Breast epithelium (tissue), 4 donors: ENCODE measurements at regions not wholly inside any gene's neighbourhood (a gene's known extent, or its start where the extent isn't known, plus 50 kb on each side); places are given as distances from the start of the nearest gene placed in this dataset.

Experiments used
- DNase-seq, 2 donors: peaks; one replicate each; pipeline ENCODE4 v3.0.0-alpha.2; 2019; ENCODE audit warnings: low spot score in 2 of 2
- H3K27ac ChIP-seq, 2 donors: fragments of 200-600 bp; sonication (generic) in 1 of 2; one replicate each; pipeline ENCODE4 v1.5.1; 2016 to 2019; ENCODE audit warnings: mild to moderate bottlenecking in 1 of 2
- H3K27me3 ChIP-seq, 2 donors: fragments of 200-600 bp; sonication (generic) in 1 of 2; one replicate each; pipeline versions ENCODE4 v1.5.1 to v1.6.0; 2017 to 2019; ENCODE audit warnings: control low read depth in 1 of 2, mild to moderate bottlenecking in 1 of 2
- H3K36me3 ChIP-seq: fragments of 200-600 bp; one replicate; pipeline ENCODE4 v1.5.1; 2019
- H3K4me1 ChIP-seq, 2 donors: fragments of 200-600 bp; sonication (generic); one replicate each; pipeline ENCODE4 v1.5.1; 2016 to 2019; ENCODE audit warnings: control low read depth in 1 of 2
- H3K4me3 ChIP-seq, 3 donors: fragments of 200-600 bp; sonication (generic); 1 replicate in 2 of 3; 2 replicates in 1 of 3; pipeline ENCODE4 v1.5.1; 2016 to 2019; ENCODE audit warnings: mild to moderate bottlenecking in 3 of 3, moderate library complexity in 2 of 3
- H3K9me3 ChIP-seq, 2 donors: fragments of 200-600 bp; sonication (generic) in 1 of 2; one replicate each; pipeline ENCODE4 v1.5.1; 2016 to 2019; ENCODE audit warnings: control low read depth in 1 of 2
- POLR2A ChIP-seq: fragments of 450-650 bp; IDR thresholded peaks from one replicate; pipeline ENCODE4 v1.6.1; 2016; ENCODE audit warnings: antibody characterized with exemption, mild to moderate bottlenecking, moderate library complexity
- POLR2AphosphoS5 ChIP-seq, 3 donors: sonication (generic); formaldehyde crosslinking; IDR thresholded peaks; one replicate each; pipeline ENCODE4 v1.6.1; 2017; ENCODE audit warnings: antibody characterized with exemption in 3 of 3
- intact Hi-C: fragments of 100-400 bp; cut with DNase I; formaldehyde crosslinking; loops from one replicate; pipeline ENCODE4 v1.15.1; 2023; ENCODE audit warnings: low total_unique reads
- TF ChIP-seq, protein P1 (sequence below), 3 donors: fragments of 450-650 bp; IDR thresholded peaks; one replicate each; pipeline ENCODE4 v1.5.1; 2016 to 2017; ENCODE audit warnings: antibody characterized with exemption in 3 of 3, mild to moderate bottlenecking in 3 of 3, moderate library complexity in 3 of 3

DNA sequence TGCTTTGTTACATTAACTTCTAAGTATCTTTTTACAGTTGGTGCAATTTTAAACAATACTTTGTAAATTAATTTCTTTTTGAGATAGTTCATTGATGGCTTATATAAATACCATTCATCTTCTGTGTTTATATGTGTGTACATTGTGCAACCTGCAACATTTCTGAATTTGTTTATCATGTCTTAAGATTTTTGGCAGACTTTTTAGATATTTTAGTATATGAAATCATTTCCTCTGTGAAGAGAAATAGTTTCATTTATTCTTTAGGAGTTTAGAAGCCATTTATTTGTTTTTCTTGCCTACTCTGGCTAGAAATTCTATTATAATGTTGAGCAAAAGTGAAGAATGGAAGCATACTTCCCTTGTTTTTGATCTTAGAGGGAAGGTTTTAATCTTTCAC, 337.8 kb upstream of the DSEL start:
- TF ChIP-seq POLR2A (no peak), POLR2AphosphoS5 (IDR thresholded peaks at IDR 0.05) (no peak)
- TF ChIP-seq, protein P1, sequence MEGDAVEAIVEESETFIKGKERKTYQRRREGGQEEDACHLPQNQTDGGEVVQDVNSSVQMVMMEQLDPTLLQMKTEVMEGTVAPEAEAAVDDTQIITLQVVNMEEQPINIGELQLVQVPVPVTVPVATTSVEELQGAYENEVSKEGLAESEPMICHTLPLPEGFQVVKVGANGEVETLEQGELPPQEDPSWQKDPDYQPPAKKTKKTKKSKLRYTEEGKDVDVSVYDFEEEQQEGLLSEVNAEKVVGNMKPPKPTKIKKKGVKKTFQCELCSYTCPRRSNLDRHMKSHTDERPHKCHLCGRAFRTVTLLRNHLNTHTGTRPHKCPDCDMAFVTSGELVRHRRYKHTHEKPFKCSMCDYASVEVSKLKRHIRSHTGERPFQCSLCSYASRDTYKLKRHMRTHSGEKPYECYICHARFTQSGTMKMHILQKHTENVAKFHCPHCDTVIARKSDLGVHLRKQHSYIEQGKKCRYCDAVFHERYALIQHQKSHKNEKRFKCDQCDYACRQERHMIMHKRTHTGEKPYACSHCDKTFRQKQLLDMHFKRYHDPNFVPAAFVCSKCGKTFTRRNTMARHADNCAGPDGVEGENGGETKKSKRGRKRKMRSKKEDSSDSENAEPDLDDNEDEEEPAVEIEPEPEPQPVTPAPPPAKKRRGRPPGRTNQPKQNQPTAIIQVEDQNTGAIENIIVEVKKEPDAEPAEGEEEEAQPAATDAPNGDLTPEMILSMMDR (IDR thresholded peaks at IDR 0.05) = no peak
- peaks cover 0 to 5% of the 10 kb centered on the region in 2 donors for H3K9me3 ChIP-seq
- DNase-seq = no peak
- no peak overlapping the region for H3K27ac ChIP-seq
- H3K36me3 ChIP-seq = no peaks in the 10 kb centered on the region
- H3K27me3 ChIP-seq = no peaks in the 10 kb centered on the region
- intact Hi-C loops = no loop called here
- H3K4me1 ChIP-seq = no peaks in the 10 kb centered on the region
- H3K4me3 ChIP-seq = no peak overlapping the region

DNA sequence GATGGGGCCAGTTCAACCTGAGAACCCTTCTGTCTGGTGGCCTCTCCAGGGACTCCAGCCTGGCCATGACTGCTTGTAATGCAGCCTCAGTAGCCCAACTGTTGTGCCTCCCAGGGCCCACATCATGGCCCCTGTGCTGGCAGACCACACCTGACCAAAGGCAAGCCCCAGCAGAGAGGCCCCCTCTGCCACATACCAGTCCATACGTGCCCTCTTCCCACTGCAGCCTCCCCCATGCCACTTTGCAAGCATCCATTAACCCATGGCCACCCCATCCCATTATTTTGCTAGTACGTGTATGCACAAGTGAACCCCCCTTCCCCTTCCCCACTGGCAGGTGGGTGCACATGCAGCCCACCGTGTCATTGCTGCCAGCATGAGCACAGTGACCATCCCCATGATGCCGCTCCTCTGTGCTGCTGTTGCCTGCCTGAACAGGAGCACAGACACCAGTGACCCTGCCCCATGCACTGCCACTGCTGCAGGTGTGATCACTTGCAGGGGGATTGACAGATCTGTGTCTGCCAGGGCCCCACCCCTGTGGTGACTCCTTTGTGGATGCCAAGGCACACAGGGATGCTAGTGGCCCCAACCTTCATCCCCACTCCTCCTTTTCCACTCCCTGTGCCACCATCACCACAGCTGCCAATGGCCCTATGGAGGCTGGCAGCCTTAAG, 330.0 kb upstream of the DSEL start:
- Histone ChIP-seq H3K36me3 (no peaks in the 10 kb centered on the region), H3K4me1 (no peaks in the 10 kb centered on the region), H3K9me3 (no peaks in the 10 kb centered on the region), H3K27me3 (no peaks in the 10 kb centered on the region), H3K4me3 (no peak overlapping the region), H3K27ac (no peak overlapping the region)
- no peak for TF ChIP-seq POLR2AphosphoS5 (IDR thresholded peaks at IDR 0.05)
- TF ChIP-seq, protein P1 (IDR thresholded peaks at IDR 0.05) = no peak
- TF ChIP-seq POLR2A = no peak
- DNase-seq = no peak
- intact Hi-C loops = no loop called here

DNA sequence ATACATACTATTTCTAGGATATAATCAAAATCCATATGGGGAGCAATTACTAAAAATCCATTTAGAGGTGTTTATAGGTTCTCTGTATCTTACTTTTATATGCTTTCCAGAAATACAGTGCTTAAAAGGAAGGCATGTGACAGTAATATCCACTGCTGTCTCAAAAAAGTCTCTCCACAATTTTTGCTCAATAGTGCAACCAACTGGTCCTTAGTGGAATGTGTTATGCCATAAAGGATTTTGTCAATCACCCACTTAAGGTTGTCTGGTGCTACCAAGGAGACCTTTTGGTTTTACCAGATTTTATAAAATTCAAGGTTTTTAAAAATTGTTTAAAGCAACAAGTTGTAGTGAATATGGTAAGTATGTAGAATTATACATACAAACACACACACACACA, 328.5 kb upstream of the DSEL start:
- no peak overlapping the region for H3K4me3 ChIP-seq
- no peaks in the 10 kb centered on the region for H3K9me3 ChIP-seq
- no peaks in the 10 kb centered on the region for H3K4me1 ChIP-seq
- no peak for TF ChIP-seq POLR2A
- TF ChIP-seq, protein P1 (IDR thresholded peaks at IDR 0.05) = no peak
- TF ChIP-seq POLR2AphosphoS5 (IDR thresholded peaks at IDR 0.05) = no peak
- no peak overlapping the region for H3K27ac ChIP-seq
- DNase-seq = no peak
- H3K36me3 ChIP-seq = no peaks in the 10 kb centered on the region
- H3K27me3 ChIP-seq = no peaks in the 10 kb centered on the region
- intact Hi-C loops = no loop called here

DNA sequence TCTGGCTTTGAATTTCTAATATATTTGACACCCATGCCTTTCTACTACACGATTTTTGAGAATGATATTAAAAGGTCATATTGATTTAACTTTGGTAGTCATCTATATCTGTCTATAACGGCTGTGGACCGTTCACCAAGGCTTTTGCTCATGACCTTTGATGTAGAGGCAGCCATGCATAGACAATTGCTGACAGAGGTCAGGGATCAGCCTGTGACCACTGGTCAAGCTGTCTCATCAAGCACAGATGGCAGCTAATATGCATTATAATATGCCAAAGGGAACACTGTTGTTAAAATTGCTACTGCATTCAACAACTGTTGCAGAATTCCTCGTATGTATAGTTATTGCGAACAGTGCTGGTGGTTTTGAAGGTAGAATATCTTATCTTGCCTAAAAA, 323.9 kb upstream of the DSEL start:
- DNase-seq = no peak
- Histone ChIP-seq H3K9me3 (no peaks in the 10 kb centered on the region), H3K4me3 (no peak overlapping the region), H3K27ac (no peak overlapping the region), H3K27me3 (no peaks in the 10 kb centered on the region), H3K36me3 (no peaks in the 10 kb centered on the region), H3K4me1 (no peaks in the 10 kb centered on the region)
- intact Hi-C loops = no loop called here
- TF ChIP-seq, protein P1 (IDR thresholded peaks at IDR 0.05) = no peak
- TF ChIP-seq POLR2A (no peak), POLR2AphosphoS5 (IDR thresholded peaks at IDR 0.05) (no peak)

DNA sequence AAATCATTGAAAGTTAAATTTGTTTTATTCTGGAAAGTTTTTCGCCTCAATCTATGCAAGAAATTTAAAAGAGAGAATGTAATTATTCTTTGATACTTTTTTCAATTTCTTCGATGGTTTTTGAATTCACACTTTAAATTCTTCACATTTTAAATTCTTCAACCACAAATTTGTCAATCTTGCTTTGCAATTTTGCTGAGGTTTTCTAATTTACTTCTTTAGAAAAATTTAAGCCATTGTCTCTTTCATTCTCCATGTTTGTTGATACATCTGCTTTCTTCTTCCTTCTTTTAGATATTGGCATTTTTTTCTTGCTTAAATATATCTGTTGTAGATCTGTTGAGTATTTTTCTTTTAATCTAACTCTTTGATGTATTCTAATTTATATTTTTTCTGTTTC, 301.9 kb upstream of the DSEL start:
- Histone ChIP-seq H3K4me3 (no peak overlapping the region), H3K36me3 (no peaks in the 10 kb centered on the region), H3K27ac (no peak overlapping the region), H3K9me3 (no peaks in the 10 kb centered on the region), H3K27me3 (no peaks in the 10 kb centered on the region), H3K4me1 (no peaks in the 10 kb centered on the region)
- TF ChIP-seq POLR2A (no peak), POLR2AphosphoS5 (IDR thresholded peaks at IDR 0.05) (no peak)
- TF ChIP-seq, protein P1 (IDR thresholded peaks at IDR 0.05) = no peak
- DNase-seq = no peak
- intact Hi-C loops = no loop called here
